ENCODE measurements at regions not wholly inside any gene's neighbourhood (a gene's known extent, or its start where the extent isn't known, plus 50 kb on each side); places are given as distances from the start of the nearest gene placed in this dataset.

DNA sequence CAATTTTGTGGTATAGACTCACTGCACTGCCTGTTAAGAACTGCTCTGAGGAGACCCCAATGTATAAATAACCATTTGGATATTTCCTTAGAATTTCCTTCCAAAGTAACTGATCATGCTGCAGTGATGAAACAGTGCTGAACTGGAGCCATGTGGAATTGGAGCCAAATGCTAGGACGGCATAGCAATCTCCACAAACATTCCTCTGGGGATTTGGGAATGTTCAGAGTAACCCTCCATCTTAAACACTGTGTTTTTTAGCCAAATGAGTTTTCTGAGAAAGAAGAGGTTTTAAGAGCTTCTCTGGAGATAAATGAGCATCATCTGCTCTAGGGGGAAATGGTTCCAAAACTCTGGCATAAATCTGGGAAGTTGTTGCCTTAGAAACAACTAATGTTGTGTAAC is 98.2 kb downstream of the OLFM4 start:
- peaks cover 7% of the 10 kb centered on the region for H3K4me1 ChIP-seq (ENCODE audit: insufficient read depth, low read length)
- H3K9me3 ChIP-seq (ENCODE audit: insufficient read depth, low read depth, low read length), result no peaks in the 10 kb centered on the region
- H3K9ac ChIP-seq (ENCODE audit: low read depth, low read length), result no peak overlapping the region
- no peak overlapping the region for H3K27ac ChIP-seq (ENCODE audit: low read length)
- H3K4me3 ChIP-seq (ENCODE audit: low read length), result no peak overlapping the region
- H3K27me3 ChIP-seq (ENCODE audit: insufficient read depth, low read length), result no peaks in the 10 kb centered on the region
- H3K36me3 ChIP-seq (ENCODE audit: insufficient read depth, low read depth, low read length), result no peaks in the 10 kb centered on the region

DNA sequence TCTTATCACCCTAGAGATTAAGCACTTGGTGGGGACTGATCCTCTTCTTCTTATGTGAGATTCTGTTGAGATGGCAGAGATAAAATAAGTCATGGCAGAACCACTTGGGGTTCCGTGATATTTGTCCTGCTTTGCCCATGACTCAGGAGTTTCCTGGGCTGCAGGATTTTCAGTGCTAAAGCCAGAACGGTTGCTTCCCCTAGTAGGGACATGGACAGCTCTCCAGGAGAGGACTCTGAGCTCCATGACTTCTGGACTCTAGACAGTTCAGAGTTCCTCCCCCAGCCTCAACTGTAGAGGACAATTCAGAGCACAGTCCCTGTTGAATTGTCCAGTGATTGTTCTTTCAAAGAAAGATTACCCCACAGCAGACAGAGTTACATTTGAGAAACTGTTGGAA is 98.8 kb downstream of the OLFM4 start:
- Histone ChIP-seq H3K4me1 (ENCODE audit: insufficient read depth, low read length) (peaks cover 1% of the 10 kb centered on the region), H3K36me3 (ENCODE audit: insufficient read depth, low read depth, low read length) (no peaks in the 10 kb centered on the region), H3K9ac (ENCODE audit: low read depth, low read length) (no peak overlapping the region), H3K9me3 (ENCODE audit: insufficient read depth, low read depth, low read length) (no peaks in the 10 kb centered on the region), H3K4me3 (ENCODE audit: low read length) (no peak overlapping the region), H3K27ac (ENCODE audit: low read length) (no peak overlapping the region), H3K27me3 (ENCODE audit: insufficient read depth, low read length) (no peaks in the 10 kb centered on the region)

- Histone ChIP-seq H3K4me3 (ENCODE audit: low read length) (no peak overlapping the region), H3K27ac (ENCODE audit: low read length) (no peak overlapping the region), H3K9ac (ENCODE audit: low read depth, low read length) (no peak overlapping the region), H3K9me3 (ENCODE audit: insufficient read depth, low read depth, low read length) (no peaks in the 10 kb centered on the region), H3K27me3 (ENCODE audit: insufficient read depth, low read length) (no peaks in the 10 kb centered on the region), H3K36me3 (ENCODE audit: insufficient read depth, low read depth, low read length) (no peaks in the 10 kb centered on the region), H3K4me1 (ENCODE audit: insufficient read depth, low read length) (no peaks in the 10 kb centered on the region; the same call in 1 of the 2 replicates)
These were observed 101.3 kb downstream of the OLFM4 start for GRCh38 chr13:53129864-53130393.

DNA sequence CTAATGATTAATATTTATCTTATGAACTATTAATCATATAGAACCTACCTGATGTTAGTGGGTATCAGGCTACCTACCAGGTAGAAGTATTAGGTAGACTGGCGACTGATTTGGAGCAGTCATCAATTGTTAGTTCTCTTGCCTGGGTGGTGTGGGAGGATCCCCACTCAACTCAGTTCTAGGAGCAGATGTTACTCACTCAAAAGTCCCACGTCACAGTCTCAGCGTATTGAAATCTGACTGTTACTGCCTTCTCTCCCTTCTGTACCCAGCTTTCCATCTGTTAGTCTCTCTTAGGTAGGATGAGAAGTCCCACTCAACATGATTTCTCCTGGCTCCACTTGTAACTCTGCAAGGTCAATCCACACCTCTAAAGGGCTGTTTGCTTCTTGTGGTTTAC is 102.7 kb downstream of the OLFM4 start:
- Histone ChIP-seq H3K27ac (ENCODE audit: low read length) (no peak overlapping the region), H3K9ac (ENCODE audit: low read depth, low read length) (no peak overlapping the region), H3K9me3 (ENCODE audit: insufficient read depth, low read depth, low read length) (no peaks in the 10 kb centered on the region), H3K4me3 (ENCODE audit: low read length) (no peak overlapping the region), H3K27me3 (ENCODE audit: insufficient read depth, low read length) (no peaks in the 10 kb centered on the region), H3K4me1 (ENCODE audit: insufficient read depth, low read length) (no peaks in the 10 kb centered on the region; the same call in 1 of the 2 replicates), H3K36me3 (ENCODE audit: insufficient read depth, low read depth, low read length) (no peaks in the 10 kb centered on the region)

GRCh38 chr13:53135301-53135700 is 106.7 kb downstream of the OLFM4 start:
- Histone ChIP-seq H3K36me3 (ENCODE audit: insufficient read depth, low read depth, low read length) (no peaks in the 10 kb centered on the region), H3K4me1 (ENCODE audit: insufficient read depth, low read length) (no peaks in the 10 kb centered on the region), H3K9ac (ENCODE audit: low read depth, low read length) (no peak overlapping the region), H3K9me3 (ENCODE audit: insufficient read depth, low read depth, low read length) (no peaks in the 10 kb centered on the region), H3K4me3 (ENCODE audit: low read length) (no peak overlapping the region), H3K27me3 (ENCODE audit: insufficient read depth, low read length) (no peaks in the 10 kb centered on the region), H3K27ac (ENCODE audit: low read length) (no peak overlapping the region)

DNA sequence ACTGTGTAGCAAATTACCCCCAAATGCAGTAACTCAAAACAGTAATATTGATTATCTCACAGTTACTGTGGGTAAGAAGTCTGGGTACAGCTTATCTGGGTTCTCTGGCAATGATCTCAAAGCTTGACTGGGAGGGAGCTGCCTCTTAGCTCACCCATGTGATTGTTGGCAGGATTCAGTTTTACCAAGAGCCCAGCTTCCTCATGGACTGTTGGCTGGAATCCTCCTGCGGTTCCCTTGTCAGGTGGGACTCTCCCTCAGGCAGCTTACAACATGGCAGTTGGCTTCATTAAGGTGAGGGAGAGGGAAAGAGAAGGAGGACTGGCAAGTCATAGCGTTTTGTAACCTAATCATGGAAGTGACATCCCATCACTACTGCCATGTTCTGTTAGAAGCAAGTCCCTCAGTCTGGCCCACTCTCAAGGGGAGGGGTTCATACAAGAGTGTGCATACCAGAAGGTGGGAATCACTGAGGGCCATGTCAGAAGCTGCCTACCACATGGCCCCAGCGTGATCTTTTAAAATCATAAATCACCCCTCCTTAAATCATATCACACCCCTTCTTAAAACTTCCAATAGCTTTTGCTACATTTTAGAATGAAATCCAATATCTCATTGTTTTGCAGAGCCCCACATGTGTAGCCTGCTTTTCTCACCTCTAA is 108.1 kb downstream of the OLFM4 start:
- H3K27ac ChIP-seq (ENCODE audit: low read length), result no peak overlapping the region
- no peaks in the 10 kb centered on the region for H3K36me3 ChIP-seq (ENCODE audit: insufficient read depth, low read depth, low read length)
- H3K4me3 ChIP-seq (ENCODE audit: low read length), result no peak overlapping the region
- H3K27me3 ChIP-seq (ENCODE audit: insufficient read depth, low read length), result no peaks in the 10 kb centered on the region
- H3K4me1 ChIP-seq (ENCODE audit: insufficient read depth, low read length), result peaks cover 6% of the 10 kb centered on the region; the same call in 1 of the 2 replicates
- H3K9ac ChIP-seq (ENCODE audit: low read depth, low read length), result no peak overlapping the region
- H3K9me3 ChIP-seq (ENCODE audit: insufficient read depth, low read depth, low read length), result no peaks in the 10 kb centered on the region

DNA sequence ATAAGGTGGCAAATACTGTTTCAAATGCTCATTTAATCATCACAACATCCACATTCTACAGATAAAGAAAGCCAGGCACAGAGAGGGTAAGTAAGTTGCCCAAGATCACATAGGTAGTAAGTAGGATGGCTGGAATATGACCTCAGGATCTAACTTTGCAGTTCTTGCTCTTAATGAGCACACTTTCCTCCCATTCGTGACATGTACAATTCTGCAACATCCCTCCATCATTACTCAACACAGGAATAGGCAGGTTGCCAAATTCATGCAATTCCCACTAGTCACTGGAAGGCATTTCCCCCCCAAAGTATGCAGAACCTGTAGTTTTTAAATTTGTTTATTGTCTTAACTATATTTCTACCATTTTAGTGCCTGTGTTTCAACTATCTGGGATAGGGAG is 109.2 kb downstream of the OLFM4 start:
- Histone ChIP-seq H3K27ac (ENCODE audit: low read length) (no peak overlapping the region), H3K9ac (ENCODE audit: low read depth, low read length) (no peak overlapping the region), H3K4me3 (ENCODE audit: low read length) (no peak overlapping the region)

DNA sequence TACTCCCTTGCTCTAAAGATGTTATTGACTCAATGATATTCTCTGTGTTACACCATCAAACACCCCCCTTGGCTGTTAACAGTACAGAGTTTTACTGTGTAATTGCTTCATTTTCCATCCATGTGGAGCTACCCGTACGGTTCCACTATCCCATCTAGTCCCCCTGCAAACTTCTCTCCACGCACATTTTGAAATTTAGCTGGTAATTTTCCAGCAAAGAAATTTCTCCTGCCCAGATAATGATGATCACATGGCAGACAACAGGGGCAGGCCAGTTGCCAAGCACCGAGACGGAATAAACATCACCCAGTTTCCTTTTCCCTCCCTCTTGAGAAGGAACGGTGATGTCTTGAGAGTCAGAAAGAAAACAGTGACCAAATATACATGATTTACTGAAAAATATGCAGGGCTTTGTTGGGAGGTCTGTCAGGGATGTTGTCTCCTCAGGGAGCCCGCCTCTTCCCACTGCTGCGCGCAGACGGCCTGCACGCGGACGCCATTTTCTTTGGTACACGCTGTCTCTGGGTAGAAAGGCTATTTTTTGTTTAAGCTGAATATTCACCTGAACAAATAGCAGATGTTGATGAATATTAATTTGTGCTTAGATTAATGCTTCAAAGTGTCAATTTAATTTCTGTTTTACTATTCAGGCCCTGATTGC is 109.9 kb downstream of the OLFM4 start:
- Histone ChIP-seq H3K9me3 (ENCODE audit: insufficient read depth, low read depth, low read length) (no peaks in the 10 kb centered on the region), H3K9ac (ENCODE audit: low read depth, low read length) (no peak overlapping the region), H3K27ac (ENCODE audit: low read length) (no peak overlapping the region), H3K4me3 (ENCODE audit: low read length) (no peak overlapping the region), H3K36me3 (ENCODE audit: insufficient read depth, low read depth, low read length) (no peaks in the 10 kb centered on the region), H3K4me1 (ENCODE audit: insufficient read depth, low read length) (peaks cover 13% of the 10 kb centered on the region; the same call in 1 of the 2 replicates), H3K27me3 (ENCODE audit: insufficient read depth, low read length) (no peaks in the 10 kb centered on the region)

More for the DNA sequence above, 109.2 kb downstream of the OLFM4 start:
- H3K36me3 ChIP-seq (ENCODE audit: insufficient read depth, low read depth, low read length), result no peaks in the 10 kb centered on the region
- peaks cover 13% of the 10 kb centered on the region; the same call in 1 of the 2 replicates for H3K4me1 ChIP-seq (ENCODE audit: insufficient read depth, low read length)
- H3K27me3 ChIP-seq (ENCODE audit: insufficient read depth, low read length), result no peaks in the 10 kb centered on the region
- H3K9me3 ChIP-seq (ENCODE audit: insufficient read depth, low read depth, low read length), result no peaks in the 10 kb centered on the region

DNA sequence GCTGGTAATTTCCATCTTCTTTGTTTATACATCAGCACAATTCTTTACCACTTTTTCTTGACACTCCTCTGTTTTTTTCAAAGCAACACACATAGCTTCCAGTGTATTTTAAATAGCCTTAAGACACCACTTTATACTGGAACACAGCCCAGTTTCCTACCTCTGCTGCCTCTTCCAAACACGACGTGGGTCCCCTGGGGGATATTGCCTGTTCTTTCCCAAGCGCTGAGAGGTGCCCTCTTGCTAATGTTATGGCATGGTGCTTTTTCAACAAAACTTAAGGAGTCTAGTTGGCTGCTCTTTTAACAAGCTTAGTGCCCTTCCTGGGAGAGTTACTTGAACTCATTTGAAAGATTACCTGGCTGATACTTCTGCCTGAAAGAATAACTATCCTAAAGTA is 112.7 kb downstream of the OLFM4 start:
- H3K9me3 ChIP-seq (ENCODE audit: insufficient read depth, low read depth, low read length), result no peaks in the 10 kb centered on the region

DNA sequence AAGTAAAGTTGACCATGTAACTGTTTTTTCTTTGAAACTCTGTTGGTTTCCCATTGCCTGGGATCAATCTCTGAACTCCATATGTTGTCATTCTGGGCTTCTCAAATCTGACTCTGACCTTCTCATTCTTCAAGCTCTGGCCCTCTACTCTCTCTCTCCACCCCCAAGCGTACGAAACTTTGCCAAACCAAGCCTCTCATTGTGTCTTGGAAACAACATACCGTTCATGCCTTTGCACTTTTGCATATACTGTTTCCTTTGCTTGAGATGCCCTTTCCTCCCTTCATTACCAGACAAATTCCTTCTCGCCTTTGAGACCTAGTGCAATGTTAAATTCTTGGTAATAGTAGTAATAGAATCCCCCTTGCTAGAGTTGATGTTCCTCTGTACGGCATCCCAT is 113.7 kb downstream of the OLFM4 start:
- Histone ChIP-seq H3K4me1 (ENCODE audit: insufficient read depth, low read length) (peaks cover 13% of the 10 kb centered on the region; the same call in 1 of the 2 replicates), H3K27me3 (ENCODE audit: insufficient read depth, low read length) (no peaks in the 10 kb centered on the region), H3K9ac (ENCODE audit: low read depth, low read length) (no peak overlapping the region), H3K36me3 (ENCODE audit: insufficient read depth, low read depth, low read length) (no peaks in the 10 kb centered on the region), H3K27ac (ENCODE audit: low read length) (no peak overlapping the region), H3K4me3 (ENCODE audit: low read length) (no peak overlapping the region), H3K9me3 (ENCODE audit: insufficient read depth, low read depth, low read length) (no peaks in the 10 kb centered on the region)

More for the DNA sequence above, 112.7 kb downstream of the OLFM4 start:
- Histone ChIP-seq H3K27ac (ENCODE audit: low read length) (no peak overlapping the region), H3K9ac (ENCODE audit: low read depth, low read length) (no peak overlapping the region), H3K4me3 (ENCODE audit: low read length) (no peak overlapping the region), H3K36me3 (ENCODE audit: insufficient read depth, low read depth, low read length) (no peaks in the 10 kb centered on the region), H3K27me3 (ENCODE audit: insufficient read depth, low read length) (no peaks in the 10 kb centered on the region), H3K4me1 (ENCODE audit: insufficient read depth, low read length) (peaks cover 13% of the 10 kb centered on the region; the same call in 1 of the 2 replicates)

DNA sequence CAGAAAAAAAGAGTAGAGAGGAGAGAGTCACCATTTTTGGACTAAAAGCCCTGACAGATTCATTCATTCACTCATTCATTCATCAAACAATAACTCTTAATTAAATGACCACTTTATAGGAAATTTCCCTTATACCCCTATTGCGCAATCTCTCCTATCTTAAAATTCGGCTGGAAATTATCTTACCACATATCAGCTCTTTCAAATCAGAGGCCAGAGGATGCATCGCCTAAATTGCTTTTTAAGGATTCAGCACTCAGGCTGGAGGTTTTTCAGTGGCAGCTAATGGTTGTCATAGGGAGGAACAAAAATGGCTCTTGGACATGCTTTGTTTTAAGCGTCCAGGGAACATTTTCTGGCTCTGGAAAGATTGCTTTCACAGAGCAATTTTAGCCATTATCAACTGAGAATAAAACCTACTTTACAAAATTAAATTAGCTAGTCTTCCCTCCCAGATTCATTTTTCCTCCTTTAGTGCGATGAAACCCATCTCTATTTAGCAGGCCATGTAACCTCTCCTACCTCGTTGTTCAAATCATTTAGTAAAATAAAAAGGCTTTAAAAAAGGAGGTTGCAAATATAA is 115.2 kb downstream of the OLFM4 start:
- Histone ChIP-seq H3K27me3 (ENCODE audit: insufficient read depth, low read length) (no peaks in the 10 kb centered on the region), H3K36me3 (ENCODE audit: insufficient read depth, low read depth, low read length) (no peaks in the 10 kb centered on the region), H3K9ac (ENCODE audit: low read depth, low read length) (no peak overlapping the region), H3K27ac (ENCODE audit: low read length) (no peak overlapping the region), H3K4me3 (ENCODE audit: low read length) (no peak overlapping the region), H3K4me1 (ENCODE audit: insufficient read depth, low read length) (peaks cover 13% of the 10 kb centered on the region; the same call in 1 of the 2 replicates), H3K9me3 (ENCODE audit: insufficient read depth, low read depth, low read length) (no peaks in the 10 kb centered on the region)

Data from iPS-20b (cell line).